Gastrocnemius medialis (tissue), 4 donors: ENCODE measurements at regions not wholly inside any gene's neighbourhood (a gene's known extent, or its start where the extent isn't known, plus 50 kb on each side); places are given as distances from the start of the nearest gene placed in this dataset.

Experiments
- ATAC-seq, 2 donors: fragments of 150-250 bp; one replicate each; pipeline ENCODE4 v1.9.1; 2016
- DNase-seq, 2 donors: peaks; one replicate each; pipeline ENCODE4 v3.0.0-alpha.2; 2019
- H3K27ac ChIP-seq, 4 donors: fragments of 200-600 bp; sonication (generic); 1 replicate in 1 of 4; 2 replicates in 3 of 4; pipeline ENCODE4 v1.5.1; 2016 to 2018; ENCODE audit warnings: mild to moderate bottlenecking in 2 of 4, moderate library complexity in 1 of 4
- H3K27me3 ChIP-seq, 3 donors: fragments of 200-600 bp; sonication (generic) in 2 of 3; 1 replicate in 1 of 3; 2 replicates in 2 of 3; pipeline versions ENCODE4 v1.5.1 to v1.6.0; 2016 to 2019; ENCODE audit warnings: mild to moderate bottlenecking in 1 of 3, moderate library complexity in 1 of 3
- H3K36me3 ChIP-seq, 2 donors: fragments of 200-600 bp; sonication (generic) in 1 of 2; one replicate each; pipeline ENCODE4 v1.5.1; 2017 to 2018
- H3K4me1 ChIP-seq, 2 donors: fragments of 200-600 bp; sonication (generic) in 1 of 2; one replicate each; pipeline ENCODE4 v1.5.1; 2016 to 2017; ENCODE audit warnings: mild to moderate bottlenecking in 2 of 2
- H3K4me3 ChIP-seq, 4 donors: fragments of 200-600 bp; sonication (generic) in 3 of 4; 1 replicate in 1 of 4; 2 replicates in 3 of 4; pipeline ENCODE4 v1.5.1; 2016 to 2019; ENCODE audit warnings: mild to moderate bottlenecking in 2 of 4
- H3K9me3 ChIP-seq, 3 donors: fragments of 200-600 bp; sonication (generic) in 2 of 3; 1 replicate in 1 of 3; 2 replicates in 2 of 3; pipeline ENCODE4 v1.5.1; 2016 to 2019
- CTCF ChIP-seq, 5 experiments: fragments of 450-650 bp in 3 of 5; fragments of 200-600 bp in 2 of 5; sonication (generic) in 2 of 5; IDR thresholded peaks in 4 of 5; conservative IDR thresholded peaks in 1 of 5; 1 replicate in 4 of 5; 2 replicates in 1 of 5; pipeline ENCODE4 v1.5.1; 2016 to 2019; ENCODE audit warnings: antibody characterized with exemption in 5 of 5, mild to moderate bottlenecking in 3 of 5, moderate library complexity in 3 of 5
- POLR2A ChIP-seq, 2 donors: fragments of 450-650 bp; IDR thresholded peaks; one replicate each; pipeline ENCODE4 v1.6.1; 2017; ENCODE audit warnings: antibody characterized with exemption in 2 of 2, mild to moderate bottlenecking in 2 of 2, moderate library complexity in 2 of 2
- in situ Hi-C, 4 donors: fragments of 200-750 bp; cut with MboI; loops; one replicate each; pipeline versions ENCODE4 v1.15.0 to v1.8.0; 2017; ENCODE audit warnings: low sequenced_read_pairs in 4 of 4
- intact Hi-C: fragments of 100-400 bp; cut with DNase I; formaldehyde crosslinking; loops from one replicate; pipeline ENCODE4 v1.15.1; 2023; ENCODE audit warnings: low total_unique reads

DNA sequence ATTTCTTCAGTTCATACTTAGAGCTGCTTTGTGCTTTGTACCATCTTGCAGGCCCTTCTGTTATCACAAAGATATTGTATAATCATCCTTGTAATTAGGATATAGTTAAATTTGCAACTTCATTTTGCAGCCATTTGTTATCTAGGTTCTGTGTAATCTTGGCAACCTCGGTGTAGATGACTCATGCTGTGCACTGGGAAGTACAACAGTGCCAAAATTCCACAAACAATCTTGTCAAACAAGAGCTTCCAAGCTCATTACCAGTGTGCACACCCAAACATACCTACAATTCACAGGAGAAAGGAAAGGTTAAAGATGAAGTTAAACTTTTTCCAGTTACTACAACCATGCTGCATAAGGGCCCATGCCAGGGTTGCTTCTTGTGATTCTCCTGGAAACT is 1231.8 kb downstream of the CDH11 start:
- intact Hi-C loops, result no loop called here
- Histone ChIP-seq H3K4me1 (no peaks in the 10 kb centered on the region), H3K27ac (no peak overlapping the region), H3K27me3 (no peaks in the 10 kb centered on the region), H3K9me3 (no peaks in the 10 kb centered on the region), H3K4me3 (no peak overlapping the region), H3K36me3 (no peaks in the 10 kb centered on the region)
- peak in 1 of 2 donors; percentile 16 for ATAC-seq
- TF ChIP-seq CTCF (IDR thresholded peaks at IDR 0.05 in 4 of 5, conservative IDR thresholded peaks at IDR 0.05 in 1 of 5) (no peak), POLR2A (IDR thresholded peaks at IDR 0.05) (no peak)
- DNase-seq, result no peak
- in situ Hi-C loops, result no loop called here

GRCh38 chr16:63883091-63883490 is 1238.8 kb downstream of the CDH11 start:
- H3K4me1 ChIP-seq, result no peaks in the 10 kb centered on the region
- no peak overlapping the region for H3K27ac ChIP-seq
- DNase-seq (no peak), ATAC-seq (no peak)
- no peak overlapping the region for H3K4me3 ChIP-seq
- no peaks in the 10 kb centered on the region for H3K9me3 ChIP-seq
- intact Hi-C loops, result no loop called here
- in situ Hi-C loops, result no loop called here
- no peaks in the 10 kb centered on the region for H3K36me3 ChIP-seq
- no peak for TF ChIP-seq CTCF (IDR thresholded peaks at IDR 0.05 in 4 of 5, conservative IDR thresholded peaks at IDR 0.05 in 1 of 5)
- no peak for TF ChIP-seq POLR2A (IDR thresholded peaks at IDR 0.05)
- H3K27me3 ChIP-seq, result no peaks in the 10 kb centered on the region

DNA sequence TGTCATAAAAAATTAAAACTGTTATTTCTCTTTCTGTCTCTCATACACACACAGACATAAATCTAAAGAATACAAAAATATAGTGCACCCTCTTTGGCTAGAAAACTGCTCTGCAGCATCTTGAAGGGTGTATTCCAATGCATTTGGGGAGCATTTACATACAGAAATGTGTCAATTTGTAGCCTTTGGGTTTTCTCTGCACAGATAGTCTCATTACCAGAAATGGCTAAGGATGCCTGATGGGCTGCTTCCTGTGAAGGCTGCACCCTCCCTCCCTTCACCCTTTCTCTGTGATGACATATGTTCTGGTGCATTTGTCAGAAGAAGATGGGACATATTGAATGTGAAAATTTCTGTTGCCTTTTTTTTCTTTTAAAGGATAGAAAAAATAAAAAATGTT is 1239.3 kb downstream of the CDH11 start:
- H3K27ac ChIP-seq, result no peak overlapping the region
- DNase-seq (no peak), ATAC-seq (no peak)
- no peaks in the 10 kb centered on the region for H3K9me3 ChIP-seq
- no peaks in the 10 kb centered on the region for H3K36me3 ChIP-seq
- H3K4me1 ChIP-seq, result no peaks in the 10 kb centered on the region
- H3K4me3 ChIP-seq, result no peak overlapping the region
- in situ Hi-C loops (no loop called here), intact Hi-C loops (no loop called here)
- TF ChIP-seq POLR2A (IDR thresholded peaks at IDR 0.05), result no peak
- no peak for TF ChIP-seq CTCF (IDR thresholded peaks at IDR 0.05 in 4 of 5, conservative IDR thresholded peaks at IDR 0.05 in 1 of 5)
- H3K27me3 ChIP-seq, result no peaks in the 10 kb centered on the region

GRCh38 chr16:63880948-63881347 is 1240.9 kb downstream of the CDH11 start:
- Histone ChIP-seq H3K27ac (no peak overlapping the region), H3K36me3 (no peaks in the 10 kb centered on the region), H3K27me3 (no peaks in the 10 kb centered on the region), H3K9me3 (no peaks in the 10 kb centered on the region), H3K4me1 (no peaks in the 10 kb centered on the region), H3K4me3 (no peak overlapping the region)
- intact Hi-C loops, result no loop called here
- ATAC-seq (no peak), DNase-seq (no peak)
- no peak for TF ChIP-seq POLR2A (IDR thresholded peaks at IDR 0.05)
- no peak for TF ChIP-seq CTCF (IDR thresholded peaks at IDR 0.05 in 4 of 5, conservative IDR thresholded peaks at IDR 0.05 in 1 of 5)
- in situ Hi-C loops, result no loop called here

GRCh38 chr16:63877401-63877800 is 1244.5 kb downstream of the CDH11 start:
- no peak for TF ChIP-seq CTCF (IDR thresholded peaks at IDR 0.05 in 4 of 5, conservative IDR thresholded peaks at IDR 0.05 in 1 of 5)
- TF ChIP-seq POLR2A (IDR thresholded peaks at IDR 0.05), result no peak
- no peak for ATAC-seq

More at GRCh38 chr16:63877401-63877800, 1244.5 kb downstream of the CDH11 start:
- Histone ChIP-seq H3K27ac (no peak overlapping the region), H3K27me3 (no peaks in the 10 kb centered on the region), H3K9me3 (no peaks in the 10 kb centered on the region), H3K4me1 (no peaks in the 10 kb centered on the region), H3K36me3 (no peaks in the 10 kb centered on the region), H3K4me3 (no peak overlapping the region)
- in situ Hi-C loops, result no loop called here
- no peak for DNase-seq
- intact Hi-C loops, result no loop called here
